KMS-11 (cell line): ENCODE measurements at regions not wholly inside any gene's neighbourhood (a gene's known extent, or its start where the extent isn't known, plus 50 kb on each side); places are given as distances from the start of the nearest gene placed in this dataset.

ENCODE experiments used
- H2AFZ ChIP-seq: fragments of 200-600 bp; sonication (generic); 2 replicates; pipeline ENCODE4 v1.6.1; 2016; ENCODE audit warnings: antibody characterized with exemption, mixed run types, low read depth
- H3K27ac ChIP-seq: fragments of 200-600 bp; sonication (generic); 2 replicates; pipeline ENCODE4 v1.6.1; 2016; ENCODE audit warnings: mild to moderate bottlenecking, mixed run types
- H3K27me3 ChIP-seq: fragments of 200-600 bp; sonication (generic); 2 replicates; pipeline ENCODE4 v1.6.1; 2017; ENCODE audit warnings: mild to moderate bottlenecking, low read depth, mixed run types, moderate library complexity; ENCODE audit not compliant: insufficient read depth
- H3K36me3 ChIP-seq: fragments of 200-600 bp; sonication (generic); 2 replicates; pipeline ENCODE4 v1.6.1; 2017; ENCODE audit warnings: mild to moderate bottlenecking, mixed run types; ENCODE audit not compliant: insufficient read depth
- H3K4me1 ChIP-seq: fragments of 200-600 bp; sonication (generic); 2 replicates; pipeline ENCODE4 v1.6.1; 2016; ENCODE audit warnings: mild to moderate bottlenecking, low read depth, mixed run types; ENCODE audit not compliant: poor library complexity, severe bottlenecking
- H3K4me2 ChIP-seq: fragments of 200-600 bp; sonication (generic); 2 replicates; pipeline ENCODE4 v1.7.0; 2016; ENCODE audit warnings: mild to moderate bottlenecking, mixed run types
- H3K4me3 ChIP-seq: fragments of 200-600 bp; sonication (generic); IDR thresholded peaks from 2 replicates; pipeline ENCODE4 v1.6.1; 2017; ENCODE audit warnings: low read depth, low read length, mixed read lengths; ENCODE audit not compliant: insufficient read depth
- H3K79me2 ChIP-seq: fragments of 200-600 bp; sonication (generic); 2 replicates; pipeline ENCODE4 v1.6.1; 2016; ENCODE audit warnings: low read depth, mixed run types; ENCODE audit not compliant: insufficient read depth
- H3K9ac ChIP-seq: fragments of 200-600 bp; sonication (generic); 2 replicates; pipeline ENCODE4 v1.6.1; 2016; ENCODE audit warnings: mild to moderate bottlenecking, mixed run types
- H4K20me1 ChIP-seq: fragments of 200-600 bp; sonication (generic); 2 replicates; pipeline ENCODE4 v1.6.1; 2016; ENCODE audit warnings: mild to moderate bottlenecking, mixed run types; ENCODE audit not compliant: insufficient read depth
- CTCF ChIP-seq: fragments of 200-600 bp; sonication (generic); conservative IDR thresholded peaks from 2 replicates; pipeline ENCODE4 v1.6.1; 2017; ENCODE audit warnings: low read depth, mild to moderate bottlenecking, antibody characterized with exemption, low read length, moderate library complexity, mixed read lengths

- Histone ChIP-seq H3K36me3 (no peaks in the 10 kb centered on the region), H3K4me2 (no peak overlapping the region), H3K79me2 (no peaks in the 10 kb centered on the region), H4K20me1 (no peaks in the 10 kb centered on the region), H3K27ac (no peak overlapping the region), H3K4me3 (no peak overlapping the region), H3K4me1 (no peaks in the 10 kb centered on the region), H3K27me3 (no peaks in the 10 kb centered on the region), H3K9ac (no peak overlapping the region), H2AFZ (no peak overlapping the region)
- no peak for TF ChIP-seq CTCF
Observed at GRCh38 chr2:226445216-226445861, 354.3 kb downstream of the IRS1 start.

DNA sequence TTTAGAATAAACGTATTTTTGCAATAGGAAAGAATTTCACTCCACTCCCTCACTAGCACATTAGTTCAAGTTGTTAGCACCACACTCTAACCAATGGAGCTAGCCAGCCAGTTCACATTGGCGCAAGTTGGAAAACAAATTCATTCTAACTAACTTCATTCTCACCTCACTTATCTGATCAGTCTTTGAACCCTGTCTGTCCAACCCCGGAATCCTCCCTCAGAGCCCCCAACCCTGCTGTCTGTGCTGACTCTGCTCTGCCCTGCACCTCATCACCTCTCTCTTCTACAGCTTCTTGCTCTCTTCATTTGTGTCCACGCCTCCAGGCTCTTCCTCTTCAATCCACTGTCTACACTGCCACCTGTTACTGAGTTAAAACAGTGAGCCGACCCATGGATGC is 356.5 kb downstream of the IRS1 start:
- Histone ChIP-seq H3K9ac (no peak overlapping the region), H3K27ac (no peak overlapping the region), H3K4me3 (no peak overlapping the region), H3K4me1 (peaks cover 10% of the 10 kb centered on the region), H3K27me3 (no peaks in the 10 kb centered on the region), H3K36me3 (no peaks in the 10 kb centered on the region), H2AFZ (no peak overlapping the region), H4K20me1 (no peaks in the 10 kb centered on the region), H3K79me2 (no peaks in the 10 kb centered on the region), H3K4me2 (no peak overlapping the region)
- TF ChIP-seq CTCF, result no peak

DNA sequence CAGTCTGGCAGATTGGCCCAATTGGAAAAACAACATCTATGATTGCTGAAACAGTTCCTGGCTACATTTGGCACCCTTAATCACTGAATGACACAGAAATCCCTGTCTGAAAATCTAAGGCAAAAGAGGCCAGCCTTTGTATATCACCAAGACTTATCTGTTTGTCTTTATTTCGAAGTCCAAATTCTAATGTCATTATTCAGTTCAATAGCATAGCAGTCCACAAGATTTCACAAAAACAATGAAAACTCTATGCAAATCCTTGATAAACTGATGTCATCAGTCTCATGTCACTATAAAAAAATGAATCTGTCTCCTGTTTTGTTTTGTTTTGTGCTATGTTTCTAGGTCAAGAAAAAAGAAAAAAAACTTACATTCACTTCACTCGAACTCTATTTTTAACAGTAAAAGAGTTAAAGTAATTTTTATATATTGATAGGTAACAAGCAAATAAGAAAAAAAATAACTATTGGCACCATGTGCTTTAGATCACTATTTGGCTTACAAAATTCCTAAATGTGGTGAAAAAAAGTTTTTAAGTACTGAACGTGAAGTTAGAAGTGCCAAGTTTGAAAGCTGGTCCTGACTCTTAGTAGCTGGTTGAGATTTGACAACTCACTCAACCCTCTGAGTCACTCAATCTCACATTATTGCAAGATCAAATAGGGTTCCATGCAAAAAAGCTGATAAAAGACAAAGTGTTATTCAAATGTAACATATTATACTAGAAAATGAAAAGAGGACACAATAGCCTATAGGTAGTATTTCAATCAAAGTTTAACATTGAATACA is 359.3 kb downstream of the IRS1 start:
- no peak overlapping the region for H3K4me3 ChIP-seq
- no peak overlapping the region for H3K27ac ChIP-seq
- peaks cover 10% of the 10 kb centered on the region for H3K4me1 ChIP-seq
- no peaks in the 10 kb centered on the region for H3K79me2 ChIP-seq
- H4K20me1 ChIP-seq, result no peaks in the 10 kb centered on the region
- H3K9ac ChIP-seq, result no peak overlapping the region
- no peak overlapping the region for H3K4me2 ChIP-seq
- H3K36me3 ChIP-seq, result no peaks in the 10 kb centered on the region
- H2AFZ ChIP-seq, result no peak overlapping the region
- TF ChIP-seq CTCF, result no peak
- H3K27me3 ChIP-seq, result no peaks in the 10 kb centered on the region

GRCh38 chr2:226439337-226439736 is 360.3 kb downstream of the IRS1 start:
- TF ChIP-seq CTCF, result no peak
- Histone ChIP-seq H3K27me3 (no peaks in the 10 kb centered on the region), H3K4me1 (peaks cover 10% of the 10 kb centered on the region), H3K36me3 (no peaks in the 10 kb centered on the region), H3K27ac (no peak overlapping the region), H2AFZ (no peak overlapping the region), H3K9ac (no peak overlapping the region), H4K20me1 (no peaks in the 10 kb centered on the region), H3K4me3 (no peak overlapping the region), H3K4me2 (no peak overlapping the region), H3K79me2 (no peaks in the 10 kb centered on the region)
